GM21576 (cell line): ENCODE measurements at regions not wholly inside any gene's neighbourhood (a gene's known extent, or its start where the extent isn't known, plus 50 kb on each side); places are given as distances from the start of the nearest gene placed in this dataset.

Experiments
- ATAC-seq: cut with Tn5 transposase; IDR thresholded peaks from one replicate; pipeline ENCODE4 v1.9.1; 2021; ENCODE audit warnings: mild to moderate bottlenecking, moderate library complexity; ENCODE audit not compliant: unreplicated experiment

DNA sequence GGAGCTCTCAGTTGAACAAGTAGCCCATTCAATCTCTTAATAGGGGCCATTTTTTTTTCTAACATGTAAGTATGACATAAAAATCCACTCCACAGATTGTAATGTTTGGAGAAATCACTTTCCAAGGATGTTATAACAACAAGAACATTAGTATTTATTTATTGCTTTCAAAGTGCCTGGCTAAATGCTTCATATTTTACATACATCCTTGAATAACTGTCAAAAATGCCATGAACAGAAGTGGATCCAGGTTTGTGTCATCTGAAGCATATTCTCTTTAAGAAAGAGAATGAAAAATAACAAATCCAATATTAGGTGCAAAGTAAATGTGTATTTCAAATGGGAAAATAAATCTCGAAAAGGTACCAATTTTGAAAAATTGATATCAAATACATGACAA, 344.0 kb upstream of the FAT3 start:
- no peak for ATAC-seq

- ATAC-seq: no peak
Measured at GRCh38 chr11:91876746-91877145, 347.9 kb upstream of the FAT3 start.

DNA sequence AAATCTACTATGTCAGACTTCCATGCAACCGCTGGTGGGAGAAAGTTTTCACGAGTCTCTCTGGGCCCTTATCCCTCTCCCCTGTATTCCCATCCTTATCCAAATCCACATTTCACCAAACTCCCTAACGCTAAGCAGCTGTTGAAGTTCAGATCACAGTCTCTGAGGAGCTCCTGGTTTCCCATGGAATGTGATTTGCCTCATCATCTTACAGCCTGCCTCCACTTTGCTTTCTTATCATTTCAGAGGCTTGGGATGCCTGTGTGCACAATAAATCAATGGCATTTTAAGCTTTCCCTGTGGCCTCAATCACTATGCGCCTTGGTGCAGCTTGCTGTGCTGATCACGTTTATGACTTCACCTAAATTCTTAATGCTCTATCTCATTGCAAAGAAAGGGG, 352.4 kb upstream of the FAT3 start:
- ATAC-seq: no peak

DNA sequence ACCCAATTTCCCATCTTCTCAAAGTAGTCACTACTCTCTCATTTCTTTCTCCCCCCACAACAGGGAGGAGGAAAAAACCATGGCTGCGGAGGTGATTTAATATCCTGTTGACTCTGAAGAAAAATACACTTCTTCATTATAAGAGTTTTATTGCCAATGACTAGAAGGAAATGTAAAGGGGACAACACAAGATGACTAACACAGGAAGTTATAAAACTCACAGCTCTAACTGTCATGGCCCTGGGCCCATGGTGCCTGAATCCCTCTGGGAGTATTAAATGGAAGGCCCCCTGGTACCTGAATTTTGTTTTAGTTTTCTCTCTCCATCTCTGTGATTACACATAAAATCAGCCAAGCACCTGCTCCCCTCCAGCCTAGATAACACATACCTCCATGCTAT, 352.8 kb upstream of the FAT3 start:
- no peak for ATAC-seq

- no peak for ATAC-seq
Measured at GRCh38 chr11:91871048-91871447, 353.6 kb upstream of the FAT3 start.

DNA sequence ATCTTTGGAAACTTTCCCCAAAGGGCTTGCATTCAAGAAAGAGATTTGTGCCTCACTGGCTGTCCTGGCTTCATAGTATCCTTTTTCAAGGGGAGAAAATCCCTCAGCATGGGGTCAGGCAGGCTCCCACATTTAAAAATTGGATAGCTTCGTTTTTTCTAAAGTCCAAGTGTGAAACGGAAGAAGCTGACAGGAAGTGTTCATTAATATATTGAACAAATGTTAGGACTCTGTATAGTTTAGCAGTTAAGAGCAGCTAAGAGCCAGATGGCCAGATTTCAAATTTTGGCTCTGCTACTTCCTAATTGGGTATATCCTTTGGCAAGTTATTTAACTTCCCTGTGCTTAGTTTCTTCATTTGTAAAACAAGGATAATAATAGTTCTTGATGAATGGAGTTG, 354.9 kb upstream of the FAT3 start:
- ATAC-seq: no peak

DNA sequence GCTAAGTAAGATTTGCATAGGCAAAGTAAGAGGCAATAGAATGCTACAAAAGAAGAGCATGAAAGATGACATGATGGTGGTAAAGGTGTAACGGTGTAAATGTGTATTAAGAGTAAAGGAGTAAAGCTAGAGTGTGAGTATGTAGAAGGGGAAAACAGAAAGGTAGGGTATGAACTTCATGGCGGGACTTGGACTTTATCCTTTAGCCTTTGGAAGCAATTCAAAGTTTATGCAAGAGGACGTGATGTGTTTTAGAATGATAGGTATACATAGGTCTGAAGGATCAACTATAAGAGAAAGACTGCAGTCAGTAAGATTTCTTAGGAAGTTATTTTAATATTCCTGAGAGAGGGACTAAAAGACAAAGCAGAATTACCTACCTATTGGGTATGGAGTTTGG, 358.0 kb upstream of the FAT3 start:
- ATAC-seq: no peak

DNA sequence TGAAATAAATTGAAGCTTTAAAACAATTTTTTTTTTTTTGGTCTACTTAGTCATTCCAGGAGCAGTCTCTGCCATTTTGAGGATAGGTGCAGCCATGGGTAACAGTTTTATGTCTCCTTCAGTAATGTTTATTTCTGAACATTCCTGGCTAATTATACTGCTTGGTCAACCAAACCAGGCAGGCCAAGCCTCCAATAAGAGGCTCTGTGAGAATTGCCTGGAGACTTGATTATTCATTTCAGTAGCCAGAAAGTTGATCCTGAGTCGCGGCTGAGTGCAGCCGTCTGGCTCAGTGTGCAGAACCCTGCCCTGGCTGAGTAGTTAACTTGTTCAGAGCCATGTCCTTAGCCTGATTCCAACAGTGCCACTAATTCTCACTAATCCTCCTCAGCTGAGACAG, 364.0 kb upstream of the FAT3 start:
- no peak for ATAC-seq

DNA sequence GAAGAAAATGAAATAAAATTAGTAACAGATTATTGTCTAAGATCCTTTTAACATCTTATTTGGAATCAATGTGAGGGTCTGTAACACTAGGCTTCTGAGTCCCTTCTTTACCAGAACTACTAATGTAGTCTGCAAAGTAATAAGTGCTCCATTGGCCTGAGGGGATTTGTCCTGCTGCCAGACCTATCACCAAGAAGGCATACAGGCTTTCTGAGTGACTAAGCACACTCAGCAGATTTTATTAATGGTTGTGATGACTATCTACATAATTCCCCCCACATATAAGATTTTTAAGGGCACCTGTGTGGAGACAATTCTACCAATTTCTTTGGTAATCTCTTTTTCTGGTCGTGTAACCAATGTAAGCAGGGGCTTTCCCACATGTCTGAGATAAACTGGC, 365.0 kb upstream of the FAT3 start:
- no peak for ATAC-seq

DNA sequence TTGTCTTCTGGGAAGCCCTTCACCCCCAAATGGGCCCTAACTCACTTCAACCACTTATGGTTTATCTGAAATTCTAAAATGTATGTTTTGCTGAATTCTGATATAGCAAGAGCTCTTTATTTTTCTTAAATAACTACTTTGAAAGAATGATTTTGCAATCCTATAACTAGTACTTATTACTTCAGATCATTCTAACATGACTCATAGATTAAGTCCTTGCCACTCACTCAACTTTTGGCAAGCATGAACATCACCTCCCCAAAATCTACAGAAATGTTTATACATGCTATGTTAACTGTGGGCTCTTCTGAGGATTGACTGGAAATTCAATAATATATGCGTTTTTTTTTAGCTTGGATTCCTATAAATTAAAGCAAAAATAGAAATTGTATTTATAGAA, 367.4 kb upstream of the FAT3 start:
- no peak for ATAC-seq

DNA sequence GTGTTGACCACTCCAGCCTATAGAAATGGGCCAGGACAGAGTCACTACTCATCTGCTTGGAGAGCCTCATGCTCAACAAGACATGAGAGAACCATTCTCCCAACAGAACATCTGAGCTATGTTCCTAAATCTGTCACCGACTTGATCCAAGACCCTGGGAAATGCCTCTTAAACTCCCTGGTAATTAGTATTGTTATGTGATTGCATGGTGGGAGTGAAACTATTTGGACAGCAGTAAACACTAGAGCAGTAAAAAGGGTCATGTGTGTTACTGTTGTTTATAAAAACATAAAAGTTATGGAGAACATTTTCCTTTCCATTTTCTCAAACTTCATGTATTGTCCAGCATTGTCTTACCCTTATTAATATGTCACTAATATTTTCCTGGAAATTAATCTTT, 369.8 kb upstream of the FAT3 start:
- ATAC-seq: no peak

DNA sequence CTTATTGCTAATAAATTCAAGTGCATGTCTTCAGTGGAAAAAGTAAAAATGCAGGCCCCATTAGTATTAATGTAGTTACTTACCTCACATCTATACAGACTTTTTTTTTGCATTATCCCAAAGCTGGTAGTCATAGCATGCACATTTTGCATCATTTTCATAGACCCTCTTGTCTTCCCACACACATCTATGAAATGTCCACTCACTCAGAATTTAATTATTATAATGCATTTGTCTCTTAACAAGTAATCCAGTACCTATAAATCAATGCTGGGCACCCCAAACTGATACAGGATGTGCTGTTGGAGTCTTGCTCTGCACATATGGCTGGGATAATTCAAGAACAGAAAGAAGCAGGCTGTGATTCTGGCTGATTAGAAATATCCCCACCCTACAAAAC, 370.4 kb upstream of the FAT3 start:
- no peak for ATAC-seq

- ATAC-seq: no peak
Measured at GRCh38 chr11:91851908-91852307, 372.7 kb upstream of the FAT3 start.

DNA sequence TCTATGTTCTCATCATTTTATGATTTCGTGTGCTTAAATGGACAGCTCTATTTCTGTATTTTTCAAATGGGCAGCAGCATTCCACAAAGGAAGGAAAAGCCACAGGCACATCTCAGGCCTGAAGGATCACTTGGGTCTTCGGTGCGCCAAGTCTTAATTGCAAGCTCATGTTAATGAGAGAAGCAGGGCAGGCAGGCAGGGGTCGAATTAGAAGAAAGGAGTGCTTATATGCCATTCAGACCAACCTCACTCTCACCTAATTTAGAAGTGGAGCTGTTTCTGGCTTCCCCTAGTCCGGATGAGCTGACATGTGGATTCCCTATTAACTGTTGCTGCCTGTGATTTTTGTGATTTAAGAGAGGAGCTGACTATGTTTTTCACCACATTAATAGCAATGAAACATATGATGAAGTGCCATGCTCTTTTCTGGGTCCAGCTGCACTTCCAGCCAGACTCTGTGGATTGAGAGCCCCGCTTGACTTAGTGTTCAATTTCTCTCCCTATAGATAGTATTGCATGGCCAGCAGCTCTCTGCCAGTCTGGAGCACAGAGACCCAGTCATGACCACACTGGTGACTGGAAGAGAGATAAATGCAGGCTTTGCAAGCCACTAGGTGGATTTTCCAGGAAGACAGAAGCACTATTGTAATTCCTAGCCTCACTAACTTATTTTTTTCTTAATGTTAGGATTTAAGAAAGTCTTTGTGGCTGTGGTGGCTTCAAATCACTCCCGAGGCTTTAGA, 373.9 kb upstream of the FAT3 start:
- ATAC-seq: no peak

- no peak for ATAC-seq
Measured at GRCh38 chr11:91850021-91850420, 374.6 kb upstream of the FAT3 start.

DNA sequence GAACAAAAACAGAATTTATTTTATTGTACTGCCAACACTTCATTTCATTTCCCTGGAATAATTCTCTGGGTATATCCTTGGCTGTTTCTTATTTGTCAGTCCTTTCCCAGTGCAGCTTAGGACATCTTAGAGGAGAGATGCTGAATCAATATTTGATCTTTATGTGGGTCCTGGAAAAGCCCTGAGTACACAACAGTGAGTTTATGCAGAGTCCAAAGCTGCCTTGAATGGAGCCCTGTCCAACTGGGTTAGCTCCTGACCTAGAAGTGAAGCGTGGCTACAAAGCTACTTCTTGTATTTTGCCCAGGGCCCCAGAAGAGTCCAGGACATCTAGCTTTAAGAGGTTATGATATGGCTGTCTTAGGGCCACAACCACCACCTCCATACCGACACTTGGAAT, 378.0 kb upstream of the FAT3 start:
- ATAC-seq: no peak

- no peak for ATAC-seq
Measured at GRCh38 chr11:91846002-91846401, 378.6 kb upstream of the FAT3 start.

GRCh38 chr11:91840640-91841240, 383.9 kb upstream of the FAT3 start:
- ATAC-seq: no peak

GRCh38 chr11:91837411-91838330, 386.9 kb upstream of the FAT3 start:
- no peak for ATAC-seq

GRCh38 chr11:91835051-91835560, 389.5 kb upstream of the FAT3 start:
- ATAC-seq: no peak

- ATAC-seq: no peak
Measured at GRCh38 chr11:91828901-91829300, 395.7 kb upstream of the FAT3 start.

DNA sequence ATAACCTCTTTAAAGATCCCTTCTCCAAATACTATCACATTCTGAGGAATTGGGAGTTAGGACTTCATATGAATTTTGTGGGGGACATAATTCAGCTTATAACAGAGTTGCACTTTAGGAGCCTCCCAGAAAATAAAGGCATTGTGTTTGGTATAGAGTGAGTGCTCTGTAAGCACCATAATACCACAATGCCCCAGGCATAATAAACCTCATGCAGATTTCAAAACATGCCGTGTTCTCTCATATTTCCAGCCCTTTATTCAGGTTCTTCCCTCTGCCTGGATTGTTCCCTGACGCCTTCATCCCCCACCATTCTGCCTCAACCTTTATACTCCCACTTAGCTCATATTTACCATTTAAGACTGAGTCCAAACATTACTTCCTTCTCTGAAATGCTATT, 398.8 kb upstream of the FAT3 start:
- no peak for ATAC-seq
